ENCODE measurements at regions not wholly inside any gene's neighbourhood (a gene's known extent, or its start where the extent isn't known, plus 50 kb on each side); places are given as distances from the start of the nearest gene placed in this dataset.

- CTCF ChIA-PET (ENCODE audit: low intra/inter-chr PET ratio, low total read pairs): no interaction called here
- FAIRE-seq: no peak
These were observed 50.7 kb upstream of the C3orf49 start for GRCh38 chr3:63768386-63768785.

More at GRCh38 chr3:63768386-63768785, 50.7 kb upstream of the C3orf49 start:
- Histone ChIP-seq H3K4me2 (ENCODE audit: low read depth, low read length) (no peak overlapping the region), H3K9ac (ENCODE audit: insufficient read depth, low read depth, low read length) (no peak overlapping the region), H3K4me1 (ENCODE audit: insufficient read depth, low read length) (no peaks in the 10 kb centered on the region), H3K27me3 (ENCODE audit: control insufficient read depth in 1 of 2, insufficient read depth in 2 of 2, low read length in 2 of 2) (no peaks in the 10 kb centered on the region), H3K27ac (ENCODE audit: extremely low read length, insufficient read depth, low read length) (no peak overlapping the region), H3K9me3 (ENCODE audit: low read length) (no peaks in the 10 kb centered on the region), H3K4me3 (replicated peaks in 1 of 3; ENCODE audit: insufficient read depth in 1 of 3, low read depth in 2 of 3, low read length in 3 of 3) (no peak overlapping the region), H3K36me3 (replicated peaks in 1 of 2; ENCODE audit: control insufficient read depth in 1 of 2, insufficient read depth in 2 of 2, low read length in 2 of 2) (no peaks in the 10 kb centered on the region), H2AFZ (ENCODE audit: low read length) (no peak overlapping the region), H3K79me2 (ENCODE audit: insufficient read depth, low read length) (no peaks in the 10 kb centered on the region), H4K20me1 (ENCODE audit: insufficient read depth, low read length) (no peaks in the 10 kb centered on the region)
- intact Hi-C loops (cut with micrococcal nuclease; ENCODE audit: unreplicated experiment) (no loop called here), in situ Hi-C loops (cut with HindIII; ENCODE audit: extremely low pct_ligation_motif_present, low pct_unique_long_range_greater_than_20kb) (no loop called here)
- no peak for ATAC-seq
- TF ChIP-seq RFX1 (IDR thresholded peaks at IDR 0.05) (no peak), NFKBIZ (CRISPR knock-in tag; IDR thresholded peaks at IDR 0.05) (no peak), CAMTA2 (CRISPR knock-in tag; IDR thresholded peaks at IDR 0.05; ENCODE audit: borderline replicate concordance) (no peak), CCAR2 (optimal IDR thresholded peaks at IDR 0.05; ENCODE audit: low read depth, low read length) (no peak), ADNP (CRISPR knock-in tag; IDR thresholded peaks at IDR 0.05) (no peak), TRIM24 (CRISPR knock-in tag; IDR thresholded peaks at IDR 0.05) (no peak), JARID2 (CRISPR knock-in tag; IDR thresholded peaks at IDR 0.05; ENCODE audit: insufficient replicate concordance) (no peak), SAP130 (CRISPR knock-in tag; IDR thresholded peaks at IDR 0.05; ENCODE audit: low read depth) (no peak), ZNF101 (CRISPR knock-in tag; IDR thresholded peaks at IDR 0.05; ENCODE audit: borderline replicate concordance, low read depth) (no peak), BCLAF1 (IDR thresholded peaks at IDR 0.05) (no peak), ZNF883 (CRISPR knock-in tag; IDR thresholded peaks at IDR 0.05; ENCODE audit: not compliant biosample characterization) (no peak), ZNF597 (CRISPR knock-in tag; IDR thresholded peaks at IDR 0.05) (no peak)
- POLR2A ChIA-PET: no interaction called here
- DNase-seq (ENCODE audit: low spot score): no peak
- 2% methylated on average over 3 of the region's 3 CpGs for WGBS (ENCODE audit: low lambda C conversion rate)
- no TSS peak for BruUV-seq (replicated peaks)

Measured in HepG2 (cell line).